K562 (cell line): ENCODE measurements at regions not wholly inside any gene's neighbourhood (a gene's known extent, or its start where the extent isn't known, plus 50 kb on each side); places are given as distances from the start of the nearest gene placed in this dataset.

Source experiments
- ATAC-seq: fragments of 200-7000 bp; cut with Tn5 transposase; 3 replicates; pipeline ENCODE4 v1.9.1; 2020; ENCODE audit warnings: moderate library complexity
- BruUV-seq: library from RNA; stranded (reverse); fragments of 400-500 nt; replicated peaks from 2 replicates; lab custom pipeline; 2021; lab: Mats Ljungman, UMichigan
- CTCF ChIA-PET: fragments of 300-600 bp; formaldehyde crosslinking; extraction: SDS; loops from one replicate; lab custom pipeline; 2021; ENCODE audit warnings: low intra/inter-chr PET ratio; lab: Yijun Ruan, JAX
- POLR2A ChIA-PET: fragments of 300-600, 350-650 bp; sonication (Branson Sonifier 250); formaldehyde crosslinking; extraction: SDS; loops from one replicate; lab custom pipeline; 2021; ENCODE audit warnings: antibody characterized with exemption, inconsistent platforms; lab: Yijun Ruan, JAX
- DNase-seq, 4 experiments: peaks; one replicate each; pipeline versions ENCODE4 v3.0.0 to v3.0.0-alpha.2; 2011 to 2018; ENCODE audit warnings: low spot score in 3 of 4, mixed read lengths in 3 of 4; ENCODE audit errors: extremely low read depth in 1 of 4
- FAIRE-seq: peaks from 2 replicates; lab custom pipeline; 2011; peaks lifted over from hg19 to GRCh38; lab: Jason Lieb, UNC
- H2AFZ ChIP-seq: 2 replicates; pipeline ENCODE4 v1.6.0; 2011; ENCODE audit warnings: low read depth, low read length, control low read depth, inconsistent platforms
- H3K27ac ChIP-seq: fragments of 200-600 bp; 3 replicates; pipeline ENCODE4 v1.8.0; 2011; ENCODE audit warnings: low read depth, mild to moderate bottlenecking, control low read depth, inconsistent platforms, low read length, moderate library complexity, mixed read lengths; ENCODE audit errors: extremely low read depth
- H3K27me3 ChIP-seq, 2 experiments: fragments of 300-600 bp in 1 of 2; 2 replicates in 1 of 2; 3 replicates in 1 of 2; pipeline versions ENCODE4 v1.6.0 to v1.8.0; 2011; ENCODE audit warnings: inconsistent platforms in 2 of 2, low read length in 2 of 2, mild to moderate bottlenecking in 1 of 2, mixed read lengths in 1 of 2, moderate library complexity in 1 of 2; ENCODE audit not compliant: control insufficient read depth in 2 of 2, insufficient read depth in 2 of 2
- H3K36me3 ChIP-seq: fragments of 300-600 bp; 3 replicates; pipeline ENCODE4 v1.8.0; 2011; ENCODE audit warnings: mild to moderate bottlenecking, low read length, inconsistent platforms; ENCODE audit not compliant: control insufficient read depth, insufficient read depth
- H3K4me1 ChIP-seq, 2 experiments: fragments of 200-600 bp in 1 of 2; replicated peaks in 1 of 2; 2 replicates in 1 of 2; 3 replicates in 1 of 2; pipeline versions ENCODE4 v1.5.1 to v1.8.0; 2011; ENCODE audit warnings: inconsistent platforms in 2 of 2, low read length in 2 of 2, mild to moderate bottlenecking in 1 of 2, mixed read lengths in 1 of 2, moderate library complexity in 1 of 2; ENCODE audit not compliant: control insufficient read depth in 2 of 2, insufficient read depth in 2 of 2
- H3K4me2 ChIP-seq: 2 replicates; pipeline ENCODE4 v1.6.1; 2011; ENCODE audit warnings: low read length, control low read depth, inconsistent platforms, mixed read lengths; ENCODE audit not compliant: insufficient read depth
- H3K4me3 ChIP-seq: fragments of 200-600 bp; sonication (generic), shearing (Covaris generic); 2 replicates; pipeline ENCODE4 v1.5.1; 2016; ENCODE audit warnings: control low read depth, inconsistent platforms
- H3K79me2 ChIP-seq: fragments of 200-600 bp; 3 replicates; pipeline ENCODE4 v1.8.0; 2011; ENCODE audit warnings: low read length, inconsistent platforms; ENCODE audit not compliant: control insufficient read depth, insufficient read depth
- H3K9ac ChIP-seq, 2 experiments: 2 replicates each; pipeline versions ENCODE4 v1.6.0 to v1.6.1; 2011; ENCODE audit warnings: low read depth in 2 of 2, low read length in 2 of 2, control low read depth in 1 of 2, inconsistent platforms in 1 of 2, mild to moderate bottlenecking in 1 of 2, mixed read lengths in 1 of 2; ENCODE audit not compliant: insufficient read depth in 1 of 2
- H3K9me1 ChIP-seq: one replicate; pipeline ENCODE4 v1.6.0; 2011; ENCODE audit warnings: inconsistent platforms, mild to moderate bottlenecking, low read length, moderate library complexity; ENCODE audit not compliant: control insufficient read depth, insufficient read depth
- H3K9me3 ChIP-seq: replicated peaks from 2 replicates; pipeline ENCODE4 v1.5.1; 2011; ENCODE audit warnings: low read depth, low read length, inconsistent platforms; ENCODE audit not compliant: control insufficient read depth, insufficient read depth
- H4K20me1 ChIP-seq: replicated peaks from 2 replicates; pipeline ENCODE4 v1.6.1; 2011; ENCODE audit warnings: low read length, inconsistent platforms, mixed read lengths; ENCODE audit not compliant: control insufficient read depth, insufficient read depth
- ARID3A ChIP-seq: IDR thresholded peaks from 2 replicates; pipeline ENCODE4 v1.6.1; 2012; ENCODE audit warnings: low read depth, low read length, improper control_type of control experiment, borderline replicate concordance
- CBFB ChIP-seq: sonication (generic); formaldehyde crosslinking; IDR thresholded peaks from 2 replicates; pipeline ENCODE4 v1.4.0; 2020; ENCODE audit warnings: mild to moderate bottlenecking, missing genetic modification reagents
- CBX8 ChIP-seq: fragments of 200-600 bp; sonication (generic); IDR thresholded peaks from 2 replicates; pipeline ENCODE4 v1.6.1; 2012; ENCODE audit warnings: borderline replicate concordance, mixed run types, low read depth, mild to moderate bottlenecking, moderate library complexity, mixed read lengths, low read length, control low read depth, inconsistent platforms; ENCODE audit not compliant: poor library complexity, severe bottlenecking; ENCODE audit errors: extremely low read depth
- CHD2 ChIP-seq: IDR thresholded peaks from 2 replicates; pipeline ENCODE4 v1.6.1; 2011; ENCODE audit warnings: low read depth, low read length
- FOXJ2 ChIP-seq: fragments of 200-800 bp; sonication (Bioruptor generic); IDR thresholded peaks from 2 replicates; pipeline ENCODE4 v1.6.1; 2016; ENCODE audit warnings: missing genetic modification characterization, missing compliant biosample characterization
- GABPB1 ChIP-seq: sonication (generic); formaldehyde crosslinking; IDR thresholded peaks from 2 replicates; pipeline ENCODE4 v1.8.0; 2022; ENCODE audit warnings: mild to moderate bottlenecking, missing genetic modification reagents
- HMGN3 ChIP-seq: IDR thresholded peaks from 2 replicates; pipeline ENCODE4 v1.6.1; 2011; ENCODE audit warnings: borderline replicate concordance, low read depth, mild to moderate bottlenecking, mixed read lengths, low read length; ENCODE audit not compliant: insufficient read length; ENCODE audit errors: extremely low read depth
- HSF4 ChIP-seq: fragments of 250-450 bp; sonication (Bioruptor Pico); IDR thresholded peaks from 2 replicates; pipeline ENCODE4 v2.1.2; 2022; ENCODE audit warnings: mild to moderate bottlenecking, moderate library complexity, borderline replicate concordance
- PREB ChIP-seq: sonication (generic); formaldehyde crosslinking; IDR thresholded peaks from 2 replicates; pipeline ENCODE4 v1.8.1; 2023; ENCODE audit warnings: mild to moderate bottlenecking, missing genetic modification reagents
- RBM14 ChIP-seq: fragments of 200-400 bp; formaldehyde crosslinking; IDR thresholded peaks from 2 replicates; pipeline ENCODE4 v1.6.1; 2018; ENCODE audit warnings: low read depth, mild to moderate bottlenecking, low read length, moderate library complexity, borderline replicate concordance; ENCODE audit not compliant: insufficient read depth
- RBM17 ChIP-seq: fragments of 200-400 bp; formaldehyde crosslinking; IDR thresholded peaks from 2 replicates; pipeline ENCODE4 v1.6.1; 2017; ENCODE audit warnings: low read depth, mild to moderate bottlenecking, low read length, borderline replicate concordance
- SMC3 ChIP-seq: conservative IDR thresholded peaks from 2 replicates; pipeline ENCODE4 v1.6.1; 2011; ENCODE audit warnings: low read depth, low read length, improper control_type of control experiment; ENCODE audit not compliant: insufficient read depth
- SRSF9 ChIP-seq: fragments of 200-400 bp; formaldehyde crosslinking; IDR thresholded peaks from 2 replicates; pipeline ENCODE4 v1.6.1; 2017; ENCODE audit warnings: low read depth, low read length, borderline replicate concordance
- SUPT5H ChIP-seq: fragments of 450-650 bp; IDR thresholded peaks from 2 replicates; pipeline ENCODE4 v1.6.1; 2016
- WHSC1 ChIP-seq: IDR thresholded peaks from one replicate; pipeline ENCODE4 v1.6.1; 2012; ENCODE audit warnings: low read length, control low read depth, inconsistent platforms
- ZNF431 ChIP-seq: sonication (generic); formaldehyde crosslinking; IDR thresholded peaks from 2 replicates; pipeline ENCODE4 v1.8.0; 2022; ENCODE audit warnings: mild to moderate bottlenecking, missing genetic modification reagents
- ZNF644 ChIP-seq: fragments of 200-800 bp; sonication (Bioruptor generic); IDR thresholded peaks from 2 replicates; pipeline ENCODE4 v1.6.1; 2016; ENCODE audit warnings: low read depth, missing genetic modification characterization, missing compliant biosample characterization
- WGBS: fragments of 100-300 bp; shearing (Covaris generic); methylation state at CpG from one replicate; pipeline ENCODE4 v1.1.6; 2016; ENCODE audit warnings: low coverage, mixed read lengths; ENCODE audit not compliant: insufficient coverage; ENCODE audit errors: missing lambda C conversion rate; 5-methylcytosine and 5-hydroxymethylcytosine counted together
- in situ Hi-C: fragments of 300-500 bp; cut with MboI; formaldehyde crosslinking; loops from 4 replicates; pipeline ENCODE4 v1.15.0; 2018; ENCODE audit warnings: inconsistent platforms, mixed read lengths
- intact Hi-C: fragments of 100-400 bp; cut with micrococcal nuclease; formaldehyde crosslinking; loops from 2 replicates; pipeline ENCODE4 v1.14.2; 2022
- TF ChIP-seq, protein P1 (sequence below): sonication (generic); formaldehyde crosslinking; IDR thresholded peaks from 2 replicates; pipeline ENCODE4 v1.8.0; 2023; ENCODE audit warnings: mild to moderate bottlenecking, missing genetic modification reagents

DNA sequence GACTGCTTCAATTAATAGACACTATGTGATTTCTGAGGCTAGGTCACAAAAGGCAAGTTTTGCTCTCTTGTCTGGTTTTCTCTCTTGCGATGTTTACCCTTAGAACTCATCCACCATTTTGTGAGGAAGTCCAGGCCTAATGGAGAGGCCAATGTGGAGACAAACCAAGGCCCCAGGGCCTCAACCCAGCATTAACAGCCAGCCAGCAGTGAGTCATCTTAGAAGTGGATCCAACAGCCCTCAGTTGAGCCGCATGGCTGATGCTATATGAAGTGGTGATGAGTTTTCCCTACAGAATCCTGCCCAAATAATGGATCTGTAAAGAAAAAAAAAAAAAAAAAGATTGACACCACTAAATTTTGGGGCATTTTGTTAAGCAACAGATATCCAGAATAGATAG lies 95.1 kb downstream of the DNTTIP2 start:
- Histone ChIP-seq H3K79me2 (no peaks in the 10 kb centered on the region), H3K4me3 (no peak overlapping the region), H3K4me2 (no peak overlapping the region), H3K27me3 (no peaks in the 10 kb centered on the region; a peak in 1 of 5 replicates), H3K4me1 (no peaks in the 10 kb centered on the region), H3K27ac (no peak overlapping the region), H3K9me3 (no peaks in the 10 kb centered on the region), H3K9me1 (no peaks in the 10 kb centered on the region), H2AFZ (no peak overlapping the region), H3K9ac (no peak overlapping the region), H3K36me3 (no peaks in the 10 kb centered on the region), H4K20me1 (no peaks in the 10 kb centered on the region)
- DNase-seq (no peak), ATAC-seq (no peak), FAIRE-seq (no peak)
- CTCF ChIA-PET, result no interaction called here
- BruUV-seq, result no TSS peak
- 0% methylated on average over 2 of the region's 2 CpGs for WGBS
- POLR2A ChIA-PET, result no interaction called here
- in situ Hi-C loops, result no loop called here
- intact Hi-C loops, result no loop called here
- TF ChIP-seq CBFB (CRISPR knock-in tag) (no peak), FOXJ2 (tag) (no peak), ZNF644 (tag) (no peak), HMGN3 (no peak), SUPT5H (no peak), GABPB1 (CRISPR knock-in tag) (no peak), HSF4 (CRISPR knock-in tag) (no peak), ARID3A (no peak), PREB (CRISPR knock-in tag) (no peak), CHD2 (no peak), RBM14 (no peak), SMC3 (no peak), WHSC1 (no peak), CBX8 (no peak), ZNF431 (no peak), SRSF9 (no peak), RBM17 (no peak)
- TF ChIP-seq, protein P1, sequence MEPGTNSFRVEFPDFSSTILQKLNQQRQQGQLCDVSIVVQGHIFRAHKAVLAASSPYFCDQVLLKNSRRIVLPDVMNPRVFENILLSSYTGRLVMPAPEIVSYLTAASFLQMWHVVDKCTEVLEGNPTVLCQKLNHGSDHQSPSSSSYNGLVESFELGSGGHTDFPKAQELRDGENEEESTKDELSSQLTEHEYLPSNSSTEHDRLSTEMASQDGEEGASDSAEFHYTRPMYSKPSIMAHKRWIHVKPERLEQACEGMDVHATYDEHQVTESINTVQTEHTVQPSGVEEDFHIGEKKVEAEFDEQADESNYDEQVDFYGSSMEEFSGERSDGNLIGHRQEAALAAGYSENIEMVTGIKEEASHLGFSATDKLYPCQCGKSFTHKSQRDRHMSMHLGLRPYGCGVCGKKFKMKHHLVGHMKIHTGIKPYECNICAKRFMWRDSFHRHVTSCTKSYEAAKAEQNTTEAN (CRISPR knock-in tag), result no peak
